SW 1271 (cell line): ENCODE measurements at regions not wholly inside any gene's neighbourhood (a gene's known extent, or its start where the extent isn't known, plus 50 kb on each side); places are given as distances from the start of the nearest gene placed in this dataset.
A peak's percentile ranks its signal among the peaks of the same experiment; 100 is the strongest.

Experiments
- DNase-seq, 2 experiments: peaks; one replicate each; lab custom pipeline; 2025; lab: John Stamatoyannopoulos, UW

DNA sequence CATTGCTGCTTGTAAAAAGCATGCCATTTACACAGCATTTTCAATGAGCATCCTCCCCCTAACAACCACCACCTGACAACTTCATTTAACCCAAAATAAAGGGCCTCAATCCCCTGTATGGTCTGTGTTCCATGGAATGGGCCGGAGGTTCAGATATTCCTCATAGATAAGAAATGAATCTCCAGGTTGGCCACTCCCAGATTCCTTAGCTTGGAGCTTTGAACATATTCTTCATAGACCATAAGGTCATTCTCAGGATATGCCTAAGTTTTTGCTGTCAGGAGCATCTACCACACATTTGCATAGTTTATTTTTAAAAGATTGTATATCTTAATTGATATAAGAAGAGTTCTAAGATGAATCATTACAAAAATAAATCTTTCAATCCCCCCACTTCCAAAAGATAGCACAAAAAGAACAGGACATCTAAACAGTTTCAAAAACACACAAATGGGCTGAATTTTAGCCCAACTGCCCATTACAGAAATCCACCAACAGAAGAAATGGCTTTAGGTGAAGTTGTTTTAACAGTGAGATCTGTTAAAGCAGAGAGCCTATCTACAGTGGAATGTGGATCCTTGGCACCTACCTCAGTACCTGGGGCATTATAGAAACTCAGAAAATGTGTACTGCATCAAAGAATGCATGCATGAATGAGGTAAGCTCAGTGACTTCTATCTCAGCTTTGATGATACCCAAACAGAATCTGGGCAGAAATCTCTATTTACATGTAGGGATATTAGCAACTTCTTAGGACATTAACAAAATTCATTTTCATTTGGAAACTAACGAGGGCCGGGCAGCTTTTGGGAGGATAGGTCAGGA, 179.8 kb downstream of the SEC61B start:
- DNase-seq = no peak

DNA sequence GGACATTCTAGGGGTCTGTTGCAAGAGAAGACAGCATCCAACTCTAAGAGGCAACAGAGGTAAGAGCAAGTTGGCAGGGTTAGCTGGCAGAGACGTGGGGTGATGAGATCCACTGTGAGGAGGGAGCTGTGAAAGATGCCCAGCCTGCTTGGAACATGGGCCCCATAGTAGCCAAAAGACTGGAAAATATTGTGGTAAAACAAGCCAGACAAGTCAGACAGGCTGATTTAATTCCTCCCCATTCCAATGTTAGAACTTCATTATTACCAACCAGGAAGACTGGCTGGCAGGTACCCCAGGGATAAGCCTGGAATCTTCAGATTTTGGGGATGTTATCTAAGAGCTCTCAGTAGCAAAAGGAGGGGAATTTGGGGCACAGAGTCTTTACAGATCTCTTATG, 181.3 kb downstream of the SEC61B start:
- no peak for DNase-seq

DNA sequence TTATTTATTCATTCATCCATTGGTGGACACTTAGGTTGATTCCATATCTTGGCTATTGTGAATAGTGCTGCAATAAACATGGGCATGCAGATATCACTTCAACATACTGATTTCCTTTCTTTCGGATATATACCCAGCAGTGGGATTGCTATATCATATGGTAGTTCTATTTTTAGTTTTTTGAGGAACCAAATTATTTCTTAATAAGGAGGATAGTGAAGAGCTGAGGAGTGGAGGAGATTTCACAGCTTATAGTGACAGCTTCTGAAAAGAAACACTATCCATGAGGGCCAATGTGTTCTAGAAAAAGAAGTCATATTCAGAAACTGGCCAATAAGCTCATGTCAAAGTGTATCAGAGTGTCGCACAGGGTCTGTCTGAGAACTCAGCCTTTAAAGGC, 183.3 kb downstream of the SEC61B start:
- no peak for DNase-seq

DNA sequence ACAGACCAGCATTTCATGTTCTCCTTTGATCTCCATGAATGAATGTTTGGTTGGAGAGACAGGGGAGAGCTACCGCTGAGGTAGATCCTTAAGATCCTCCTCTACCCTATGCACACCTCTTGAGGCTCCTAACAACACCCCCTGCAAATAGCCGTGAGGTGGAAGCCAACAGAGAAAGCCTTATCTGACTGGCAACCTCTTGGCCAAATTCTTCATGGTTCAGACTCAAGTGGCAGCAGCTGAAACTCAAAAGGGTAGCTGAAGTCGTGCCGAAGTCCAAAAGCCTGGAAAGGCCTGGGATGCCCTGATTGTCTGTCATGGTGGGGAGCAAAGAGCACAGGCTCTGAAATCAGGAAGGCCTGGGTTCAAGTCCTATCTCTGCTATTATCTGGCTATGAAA, 184.9 kb downstream of the SEC61B start:
- no peak for DNase-seq

DNA sequence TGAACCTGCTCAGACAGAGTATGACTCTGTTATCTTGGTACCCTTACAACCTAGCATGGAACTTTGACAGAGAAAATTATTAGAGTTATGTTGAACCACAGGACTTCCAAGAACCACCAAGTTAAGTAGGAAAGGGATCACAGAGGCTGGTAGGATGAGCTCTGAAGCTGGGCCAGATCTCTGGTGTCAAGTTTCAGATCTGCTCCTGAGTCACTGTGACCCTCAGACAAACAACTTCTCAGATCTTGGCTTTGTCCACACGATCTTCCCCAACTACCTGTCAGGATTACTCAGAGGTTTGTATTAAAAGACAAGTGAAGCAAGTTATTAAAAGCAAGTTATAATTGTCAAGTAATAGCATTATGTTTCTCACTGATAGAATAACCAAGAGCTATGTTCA, 189.0 kb downstream of the SEC61B start:
- no peak for DNase-seq

DNA sequence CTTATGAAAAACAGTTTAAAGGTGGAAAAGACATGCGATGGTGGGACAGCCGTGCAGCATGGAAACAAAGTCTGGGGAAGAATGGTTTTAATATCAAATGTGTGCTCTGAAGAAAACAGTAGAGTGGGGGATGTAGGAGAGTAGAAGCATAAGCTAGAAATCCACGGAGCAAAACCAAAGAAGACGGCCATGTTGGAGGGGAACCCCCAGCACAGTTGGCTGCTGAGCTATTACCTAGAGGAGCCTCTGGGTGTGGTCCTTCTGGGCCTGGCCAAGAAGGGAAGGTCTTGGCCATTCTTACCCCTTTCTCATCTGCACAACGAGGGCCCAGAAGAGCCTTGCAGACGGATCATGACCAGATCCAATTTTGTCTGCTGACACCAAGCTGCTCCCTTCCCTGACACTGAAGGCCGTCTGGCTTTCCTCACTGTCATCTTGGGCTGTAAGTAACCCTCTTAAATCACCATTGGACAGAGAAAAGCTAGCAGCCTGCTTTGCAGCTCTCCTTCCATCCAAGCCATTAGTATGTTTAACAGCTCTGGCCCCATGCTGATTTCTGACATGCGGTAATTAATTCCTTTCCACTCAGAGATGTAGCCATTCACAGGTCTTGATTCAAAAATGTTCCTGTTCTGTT, 189.5 kb downstream of the SEC61B start:
- DNase-seq = no peak

DNA sequence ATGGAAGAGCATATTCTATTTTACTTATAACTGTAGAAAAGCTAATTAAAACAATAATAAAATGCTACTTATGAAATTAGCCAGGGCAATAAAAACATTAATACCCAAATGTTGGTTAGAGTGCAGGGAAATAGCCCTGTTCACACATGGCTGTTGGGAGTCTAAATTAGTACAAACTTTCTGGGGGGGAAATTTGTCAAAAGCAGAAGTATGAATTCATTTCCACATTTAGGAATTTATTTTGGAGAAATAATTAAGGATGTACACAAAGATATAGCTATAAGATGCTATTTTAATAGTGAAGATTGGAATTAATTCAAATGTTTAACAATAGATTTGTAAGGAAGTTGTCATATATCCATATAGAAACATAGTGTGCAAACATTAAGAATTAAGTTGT, 190.5 kb downstream of the SEC61B start:
- DNase-seq = no peak

DNA sequence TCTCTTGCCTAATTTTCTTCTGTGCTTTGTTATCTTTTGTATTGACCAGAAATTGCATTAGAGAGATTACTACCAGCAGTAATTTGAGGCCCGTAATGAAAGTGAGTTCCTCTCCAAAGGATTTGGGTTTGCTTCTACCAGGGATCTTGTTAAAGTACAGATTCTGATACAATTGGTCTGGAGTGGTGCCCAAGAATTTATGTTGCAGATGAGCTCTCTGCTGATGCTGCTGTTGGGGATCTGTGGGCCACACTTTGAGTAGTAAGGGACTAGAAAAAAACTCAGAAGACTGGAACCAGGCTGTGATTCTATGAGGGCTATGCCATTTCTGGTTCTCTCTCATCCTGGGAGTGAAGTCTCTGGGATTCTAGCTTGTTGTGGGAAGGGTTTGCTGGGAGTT, 192.2 kb downstream of the SEC61B start:
- DNase-seq = no peak

DNA sequence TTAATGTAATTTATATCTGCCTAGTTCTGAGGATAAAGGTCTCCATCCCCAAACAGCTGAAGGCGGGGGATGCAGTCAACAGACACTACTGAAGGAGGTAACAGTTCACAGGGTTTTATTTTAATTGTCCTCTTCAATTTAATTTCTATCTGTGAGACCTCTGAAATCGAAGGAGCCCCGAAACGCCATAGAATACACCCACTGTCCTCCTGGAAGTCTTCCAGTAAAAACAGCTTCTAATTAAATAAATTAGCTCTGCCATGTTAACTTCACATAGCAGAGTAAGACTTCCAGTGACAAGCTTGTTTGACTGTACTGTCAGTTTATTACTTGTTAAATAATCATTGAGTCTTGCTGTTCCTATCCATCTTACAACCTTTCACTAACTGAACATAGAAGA, 193.5 kb downstream of the SEC61B start:
- no peak for DNase-seq

DNA sequence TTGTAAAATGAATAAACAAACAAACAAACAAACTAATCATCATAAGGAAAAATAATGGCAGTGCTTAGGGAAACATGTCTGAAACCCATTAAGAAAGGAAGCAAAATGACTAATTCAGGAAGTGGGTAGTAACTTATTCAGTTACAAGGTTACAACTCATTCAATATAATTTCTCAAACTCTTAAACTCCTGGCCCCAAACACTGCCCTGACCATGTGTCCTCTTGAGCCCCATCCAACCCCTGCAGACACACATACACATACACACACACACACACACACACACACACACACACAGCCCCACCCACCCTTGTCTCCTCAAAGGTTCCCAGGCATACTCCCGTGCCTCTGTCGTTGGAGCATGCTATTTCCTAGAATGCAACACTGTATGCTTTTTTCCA, 193.9 kb downstream of the SEC61B start:
- peak in 1 of 2 experiments; percentile 30 for DNase-seq

DNA sequence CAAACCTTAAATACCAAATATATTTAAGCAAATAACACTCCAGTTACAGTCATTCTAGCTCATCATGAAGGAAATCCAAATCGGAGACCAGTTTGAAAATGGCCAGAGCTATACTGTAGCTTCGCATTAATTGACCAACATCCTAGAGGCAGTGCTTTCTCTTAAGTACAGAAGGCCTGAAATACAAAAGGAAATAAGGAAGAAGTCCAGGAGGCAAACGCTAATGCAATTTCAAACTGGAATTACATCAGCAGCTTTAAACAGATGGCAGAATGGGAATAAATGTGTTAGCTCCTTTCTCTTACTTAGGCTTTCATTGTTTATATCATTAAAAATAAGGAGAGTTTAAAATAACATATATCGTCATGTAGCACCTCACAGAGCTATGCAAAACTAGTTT, 197.0 kb downstream of the SEC61B start:
- no peak for DNase-seq

DNA sequence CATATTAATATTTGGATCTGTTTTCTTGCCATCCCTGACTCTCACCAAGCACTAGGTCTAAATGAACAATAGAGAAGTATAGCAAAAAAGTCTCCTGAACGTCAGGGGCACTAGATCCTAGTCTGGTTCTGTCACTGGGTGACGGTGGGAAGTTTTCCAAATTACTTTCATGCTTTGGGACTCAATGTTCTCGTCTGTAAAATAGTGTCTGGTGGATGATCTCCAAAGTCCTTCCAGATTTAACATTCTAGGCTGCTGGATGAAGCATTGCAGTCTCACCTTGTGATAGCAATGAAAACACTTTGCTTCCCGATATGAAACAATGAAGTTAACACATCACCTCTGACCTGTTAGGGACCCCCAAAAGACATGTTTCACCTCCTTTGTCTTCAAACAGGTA, 199.3 kb downstream of the SEC61B start:
- DNase-seq = no peak

DNA sequence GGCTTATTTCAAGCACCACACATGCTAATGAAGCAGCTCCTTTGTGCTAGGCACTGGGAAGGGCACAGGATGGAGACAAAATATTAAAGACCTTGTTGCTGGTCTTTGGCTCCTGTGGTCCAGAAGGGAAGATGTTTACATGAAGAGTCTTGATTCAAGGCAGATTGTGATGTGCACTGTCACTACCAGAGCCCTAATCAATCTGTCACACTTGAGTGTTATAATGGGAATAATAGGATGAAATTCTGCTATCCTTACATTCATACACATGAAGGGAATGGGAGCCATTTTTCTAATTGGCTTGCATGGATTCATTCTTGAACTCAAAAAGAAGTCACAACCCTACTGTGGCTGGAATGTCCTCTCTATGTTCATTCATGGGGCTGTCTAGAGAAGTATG, 203.0 kb downstream of the SEC61B start:
- DNase-seq = no peak

DNA sequence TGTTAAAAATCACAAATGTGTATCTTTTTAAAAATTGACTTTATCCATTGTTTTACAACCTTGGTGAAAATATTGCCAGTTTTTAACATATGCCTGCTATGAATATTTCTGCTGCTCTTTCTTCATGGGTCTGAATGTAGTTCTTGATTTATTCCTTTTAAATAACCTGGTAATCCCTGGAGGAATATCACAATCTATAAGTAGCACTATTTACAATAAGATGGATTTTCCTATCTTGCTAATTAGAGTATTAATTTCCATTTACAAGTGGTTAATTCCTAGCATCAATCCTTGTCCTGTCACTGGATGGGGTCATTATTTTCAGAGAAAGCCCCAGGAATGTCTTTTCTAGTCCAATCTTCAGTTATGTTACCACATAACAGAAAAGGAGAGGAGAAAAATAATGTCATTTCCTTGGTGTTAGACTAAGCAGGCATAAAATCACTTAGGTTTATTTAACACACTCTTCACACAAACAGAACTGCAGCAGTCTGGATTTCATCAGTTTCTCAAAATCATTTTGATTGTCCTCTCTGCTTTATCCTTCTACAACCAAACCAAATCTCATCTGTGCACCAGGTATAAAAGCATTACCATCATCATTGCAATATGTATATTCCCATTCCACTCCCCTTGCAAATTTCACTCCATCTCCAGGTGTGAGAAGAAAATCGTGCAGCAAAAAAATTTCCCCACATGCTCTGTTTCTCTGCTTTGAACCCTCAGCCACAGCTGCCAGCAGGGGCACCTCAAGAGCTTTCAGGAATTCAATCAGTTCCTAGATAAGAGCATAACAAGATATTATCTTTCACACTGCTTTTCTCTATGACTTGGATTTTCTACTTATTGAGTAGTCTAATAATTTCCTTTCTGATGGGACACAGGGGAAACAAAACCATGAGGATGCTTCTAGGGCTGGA, 204.1 kb downstream of the SEC61B start:
- DNase-seq = no peak

DNA sequence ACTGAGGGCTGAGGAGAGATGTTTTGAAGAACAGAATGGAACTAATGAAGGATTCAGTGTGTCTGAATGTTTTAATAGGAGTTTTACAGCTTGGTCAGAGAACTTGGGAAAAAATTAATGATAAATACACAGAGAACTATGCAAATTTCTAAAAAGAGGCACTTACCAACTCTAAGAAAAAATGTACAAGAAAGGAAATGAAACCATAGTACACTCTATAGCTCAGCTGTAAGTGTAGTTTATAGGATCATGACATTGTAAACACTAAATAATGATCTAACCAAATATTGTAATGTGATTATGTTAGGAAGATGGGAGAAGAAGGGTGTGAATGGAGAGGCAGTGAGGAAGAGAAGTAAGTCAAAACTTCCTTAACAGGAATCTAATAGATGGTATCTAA, 205.2 kb downstream of the SEC61B start:
- no peak for DNase-seq

DNA sequence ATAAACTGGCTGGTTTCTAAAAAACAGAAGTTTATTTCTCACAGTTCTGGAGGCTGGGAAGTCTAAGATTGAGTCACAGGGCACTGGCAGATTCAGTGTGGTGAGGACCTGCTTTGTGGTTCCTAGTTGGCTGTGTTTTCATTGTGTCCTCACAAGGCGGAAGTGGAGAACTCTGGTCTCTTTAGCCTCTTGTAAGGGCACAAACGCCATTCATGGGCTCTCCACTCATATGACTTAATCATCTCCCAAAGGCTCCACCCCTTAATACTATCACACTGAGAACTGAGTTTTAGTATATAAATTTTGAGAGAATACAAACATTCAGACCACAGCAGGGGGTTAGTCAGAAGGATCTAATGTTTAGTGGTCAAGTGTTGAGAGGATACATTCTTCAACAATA, 208.2 kb downstream of the SEC61B start:
- no peak for DNase-seq

DNA sequence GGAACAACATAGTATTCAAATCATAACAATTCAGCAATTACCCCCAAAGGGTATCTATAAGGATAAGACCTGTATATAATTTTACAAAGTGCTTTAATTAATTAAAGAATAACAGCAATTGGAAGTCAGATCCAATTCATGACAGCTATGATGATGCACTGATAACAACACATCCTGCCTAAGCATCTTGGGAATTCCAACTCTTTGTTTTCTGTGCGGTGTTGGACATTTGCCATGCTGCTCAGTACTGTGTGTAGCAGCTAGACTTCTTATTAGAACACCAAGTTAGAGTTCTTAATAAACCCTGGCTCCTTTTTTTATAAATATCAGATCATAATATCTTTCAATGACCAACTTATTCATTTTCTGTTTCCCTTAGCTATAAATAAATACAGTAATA, 209.0 kb downstream of the SEC61B start:
- no peak for DNase-seq

DNA sequence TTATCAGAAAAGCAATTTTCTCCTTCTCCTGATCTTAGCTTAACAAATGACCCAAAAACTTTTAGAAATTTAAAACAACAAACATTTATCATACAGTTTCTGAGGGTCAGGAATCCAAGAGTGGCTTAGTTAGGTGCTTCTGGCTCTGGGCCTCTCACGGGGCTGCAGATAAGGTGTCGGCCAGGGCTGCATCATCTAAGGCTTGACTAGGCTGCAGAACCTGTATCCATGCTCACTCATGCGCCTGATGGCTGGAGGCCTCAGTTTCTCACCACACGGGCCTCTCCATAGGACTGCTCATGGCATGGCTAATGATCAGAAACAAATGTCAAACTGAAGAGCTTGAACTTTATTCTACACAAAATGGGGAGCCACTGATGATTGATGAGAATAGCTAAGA, 210.0 kb downstream of the SEC61B start:
- DNase-seq = no peak

DNA sequence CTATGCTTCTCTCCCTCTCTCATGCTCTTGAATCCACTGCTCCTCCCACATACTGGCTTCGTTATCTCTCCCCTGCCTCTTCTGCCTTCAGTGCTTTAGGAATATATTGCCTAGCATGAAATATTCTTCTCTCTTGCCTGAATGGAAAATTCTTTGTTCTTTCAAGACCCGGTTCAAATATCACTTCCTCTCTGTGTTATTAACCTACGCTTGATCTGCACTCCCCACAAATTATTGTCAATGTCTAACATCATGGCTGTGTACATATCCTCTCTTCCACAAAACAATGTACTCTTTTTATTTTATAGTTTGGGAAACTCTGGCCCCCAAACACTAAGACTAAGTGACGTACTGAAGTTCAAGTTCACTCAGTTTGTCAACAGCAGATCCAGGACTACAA, 211.0 kb downstream of the SEC61B start:
- no peak for DNase-seq

DNA sequence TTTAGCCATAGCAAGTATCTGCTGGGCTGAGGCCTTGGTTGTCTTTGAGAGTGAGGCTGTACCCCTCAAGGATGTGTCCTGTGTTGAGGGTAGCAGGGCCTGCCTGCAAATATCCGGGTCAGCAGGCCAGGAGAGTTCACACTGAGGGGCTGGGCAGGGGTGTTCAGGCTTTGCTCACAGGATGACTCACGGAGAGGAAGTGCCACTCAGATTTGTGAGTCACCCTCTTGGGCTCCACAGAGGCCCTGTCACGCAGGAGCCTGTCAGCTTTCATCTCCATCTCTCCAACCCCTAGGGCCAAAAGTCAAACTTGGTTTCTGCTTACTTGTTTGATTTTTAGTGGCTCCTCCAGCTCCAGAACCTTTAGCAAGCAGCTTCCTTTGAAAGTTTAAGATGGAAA, 211.5 kb downstream of the SEC61B start:
- peak; percentile 93 to 94 for DNase-seq

DNA sequence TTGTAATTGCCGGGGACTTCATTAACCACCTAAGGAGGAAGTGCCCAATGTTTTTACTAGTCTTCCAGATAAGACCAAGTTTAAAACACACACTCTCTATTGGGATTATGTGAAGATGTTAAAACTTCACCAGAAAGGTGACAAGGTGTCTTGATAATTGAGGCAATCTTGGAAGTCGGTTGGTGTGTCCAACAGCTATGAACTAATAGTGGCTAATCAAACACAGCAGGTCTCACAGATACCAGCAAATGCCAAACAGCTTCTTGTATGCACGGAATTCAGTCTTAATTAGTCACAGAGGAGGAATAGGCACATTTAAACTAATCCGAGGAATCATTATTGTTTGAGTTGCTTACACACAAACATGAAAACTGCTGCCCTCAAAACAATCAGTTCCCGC, 214.5 kb downstream of the SEC61B start:
- no peak for DNase-seq

DNA sequence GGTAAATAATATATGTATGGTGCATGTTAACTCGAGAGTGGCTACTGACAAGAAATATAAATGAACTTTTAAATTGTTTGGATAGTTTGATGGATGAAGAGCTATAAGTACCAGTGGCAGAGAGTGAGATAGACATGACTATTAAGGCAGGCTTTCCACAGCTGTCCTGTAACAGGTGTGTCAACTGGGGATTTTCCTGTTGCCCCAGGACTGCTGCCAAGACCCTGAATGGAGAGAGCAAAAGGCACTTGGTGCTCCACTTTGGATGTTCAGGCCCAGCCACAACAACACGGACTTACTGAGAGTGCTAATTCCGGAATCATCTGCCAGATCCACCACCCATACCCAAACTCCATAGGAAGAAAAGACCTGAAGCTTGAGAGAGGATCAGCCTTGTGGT, 215.1 kb downstream of the SEC61B start:
- no peak for DNase-seq

DNA sequence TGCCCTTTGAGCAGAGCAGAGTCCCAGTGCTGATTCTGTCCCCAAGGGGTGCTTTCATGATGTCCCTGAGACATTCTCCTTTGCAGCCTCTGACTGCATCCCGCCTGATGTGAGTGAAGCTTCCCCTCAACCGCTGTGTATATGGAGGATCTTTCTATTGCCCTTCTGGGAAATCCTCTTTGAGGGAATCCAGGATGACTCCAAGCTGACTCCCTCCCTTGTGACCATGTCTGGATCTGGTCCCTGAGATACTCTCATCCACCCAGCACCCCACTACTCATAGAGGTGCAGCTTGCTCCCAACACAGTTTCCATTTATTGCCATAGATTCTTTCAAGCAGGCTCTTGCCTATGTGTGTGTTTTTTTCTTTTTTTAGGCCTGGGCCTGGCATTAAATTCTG, 216.5 kb downstream of the SEC61B start:
- no peak for DNase-seq
